GM13977 (cell line): ENCODE measurements at regions not wholly inside any gene's neighbourhood (a gene's known extent, or its start where the extent isn't known, plus 50 kb on each side); places are given as distances from the start of the nearest gene placed in this dataset.

Experiments
- DNase-seq: peaks from one replicate; pipeline ENCODE4 v3.0.0; 2012; ENCODE audit warnings: low spot score
- in situ Hi-C: fragments of 300-500 bp; cut with MboI; formaldehyde crosslinking; loops from one replicate; pipeline ENCODE4 v1.12.0; 2022; ENCODE audit warnings: low sequenced_read_pairs, low pct_unique_long_range_greater_than_20kb, mixed read lengths, inconsistent platforms; ENCODE audit not compliant: unreplicated experiment
- TF ChIP-seq, protein P1 (sequence below): IDR thresholded peaks from 2 replicates; pipeline ENCODE4 v1.5.1; 2012; ENCODE audit warnings: mild to moderate bottlenecking, control low read depth; ENCODE audit not compliant: insufficient read depth; ENCODE audit errors: extremely low read depth, missing control alignments

DNA sequence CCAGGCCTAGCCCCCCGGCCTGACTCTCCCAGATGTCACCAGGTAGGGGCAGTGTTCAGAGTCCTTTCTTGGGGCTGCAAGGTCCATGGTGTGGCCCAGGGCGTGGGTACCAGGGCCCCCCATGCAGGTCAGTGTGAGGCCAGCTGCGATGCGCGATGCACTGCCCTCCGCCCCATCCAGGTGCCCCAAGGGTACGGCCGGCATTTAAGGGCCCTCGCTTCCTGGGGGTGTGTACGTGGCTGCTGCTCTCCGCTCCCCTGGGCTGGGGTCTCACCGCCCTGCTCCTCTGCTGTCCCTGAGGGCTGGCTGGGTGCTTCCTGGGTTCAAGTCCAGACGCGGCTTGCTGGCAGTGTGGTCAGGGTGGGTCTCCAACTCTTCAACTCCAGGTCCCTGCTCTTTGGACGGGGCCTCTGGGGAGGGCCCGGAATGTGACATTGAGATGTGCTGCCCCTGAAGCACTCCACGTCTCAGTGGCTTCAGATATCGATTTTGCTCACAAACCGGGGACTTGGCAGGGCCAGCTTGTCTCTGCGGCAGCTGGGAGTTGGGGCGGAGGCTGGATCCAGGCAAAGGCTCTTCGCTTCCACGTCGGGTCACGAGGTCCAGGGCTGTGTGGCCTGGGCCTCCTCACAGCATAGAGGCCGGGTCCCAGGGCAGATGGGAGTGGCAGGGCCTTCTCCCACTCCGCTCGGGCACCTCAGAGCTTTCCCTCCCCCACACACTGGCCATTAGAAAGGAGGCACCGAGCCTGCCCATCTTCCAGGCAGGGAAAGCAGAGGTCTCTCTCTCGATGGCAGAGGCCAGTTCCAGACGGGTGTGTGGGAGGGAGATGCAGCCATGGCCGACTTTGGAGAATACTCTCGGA, 93.2 kb downstream of the UNCX start:
- no peak for DNase-seq
- TF ChIP-seq, protein P1, sequence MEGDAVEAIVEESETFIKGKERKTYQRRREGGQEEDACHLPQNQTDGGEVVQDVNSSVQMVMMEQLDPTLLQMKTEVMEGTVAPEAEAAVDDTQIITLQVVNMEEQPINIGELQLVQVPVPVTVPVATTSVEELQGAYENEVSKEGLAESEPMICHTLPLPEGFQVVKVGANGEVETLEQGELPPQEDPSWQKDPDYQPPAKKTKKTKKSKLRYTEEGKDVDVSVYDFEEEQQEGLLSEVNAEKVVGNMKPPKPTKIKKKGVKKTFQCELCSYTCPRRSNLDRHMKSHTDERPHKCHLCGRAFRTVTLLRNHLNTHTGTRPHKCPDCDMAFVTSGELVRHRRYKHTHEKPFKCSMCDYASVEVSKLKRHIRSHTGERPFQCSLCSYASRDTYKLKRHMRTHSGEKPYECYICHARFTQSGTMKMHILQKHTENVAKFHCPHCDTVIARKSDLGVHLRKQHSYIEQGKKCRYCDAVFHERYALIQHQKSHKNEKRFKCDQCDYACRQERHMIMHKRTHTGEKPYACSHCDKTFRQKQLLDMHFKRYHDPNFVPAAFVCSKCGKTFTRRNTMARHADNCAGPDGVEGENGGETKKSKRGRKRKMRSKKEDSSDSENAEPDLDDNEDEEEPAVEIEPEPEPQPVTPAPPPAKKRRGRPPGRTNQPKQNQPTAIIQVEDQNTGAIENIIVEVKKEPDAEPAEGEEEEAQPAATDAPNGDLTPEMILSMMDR = no peak
- in situ Hi-C loops = no loop called here

DNA sequence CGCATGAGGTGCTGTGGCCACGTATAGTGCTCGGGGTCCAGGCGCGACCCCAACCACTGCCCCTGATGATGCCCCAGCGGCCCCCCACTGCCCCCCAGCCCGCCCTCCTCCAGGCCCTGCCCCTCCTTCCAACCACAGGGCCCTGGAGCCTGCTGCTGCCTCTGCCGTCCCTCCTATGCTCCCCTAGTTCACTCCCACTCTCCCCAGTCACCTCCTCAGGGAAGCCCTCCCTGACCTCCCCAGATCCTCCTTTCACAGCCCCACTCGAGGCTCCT, 93.8 kb downstream of the UNCX start:
- TF ChIP-seq, protein P1 = no peak
- no peak for DNase-seq
- in situ Hi-C loops = no loop called here

DNA sequence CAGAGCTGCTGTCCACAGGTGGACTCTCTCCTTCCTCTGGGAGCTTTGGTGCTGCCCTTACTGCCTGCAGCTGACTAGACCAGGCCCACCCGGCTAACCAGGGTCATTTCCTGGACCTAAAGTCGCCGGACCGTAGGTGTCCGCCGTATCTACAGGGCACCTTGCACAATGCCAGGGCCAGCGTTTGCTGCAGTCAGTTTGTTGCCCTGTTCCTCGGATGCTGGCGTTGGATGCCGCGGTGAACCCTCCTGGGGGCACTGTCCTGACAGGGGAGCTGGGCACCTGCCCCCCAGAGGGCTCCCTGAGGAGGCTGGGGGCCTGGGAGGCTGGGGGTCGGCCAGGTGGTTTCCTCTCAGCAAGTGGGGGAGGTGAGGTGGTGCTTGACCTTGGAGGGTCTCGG, 96.6 kb downstream of the UNCX start:
- TF ChIP-seq, protein P1 = no peak
- in situ Hi-C loops = no loop called here
- DNase-seq = no peak

DNA sequence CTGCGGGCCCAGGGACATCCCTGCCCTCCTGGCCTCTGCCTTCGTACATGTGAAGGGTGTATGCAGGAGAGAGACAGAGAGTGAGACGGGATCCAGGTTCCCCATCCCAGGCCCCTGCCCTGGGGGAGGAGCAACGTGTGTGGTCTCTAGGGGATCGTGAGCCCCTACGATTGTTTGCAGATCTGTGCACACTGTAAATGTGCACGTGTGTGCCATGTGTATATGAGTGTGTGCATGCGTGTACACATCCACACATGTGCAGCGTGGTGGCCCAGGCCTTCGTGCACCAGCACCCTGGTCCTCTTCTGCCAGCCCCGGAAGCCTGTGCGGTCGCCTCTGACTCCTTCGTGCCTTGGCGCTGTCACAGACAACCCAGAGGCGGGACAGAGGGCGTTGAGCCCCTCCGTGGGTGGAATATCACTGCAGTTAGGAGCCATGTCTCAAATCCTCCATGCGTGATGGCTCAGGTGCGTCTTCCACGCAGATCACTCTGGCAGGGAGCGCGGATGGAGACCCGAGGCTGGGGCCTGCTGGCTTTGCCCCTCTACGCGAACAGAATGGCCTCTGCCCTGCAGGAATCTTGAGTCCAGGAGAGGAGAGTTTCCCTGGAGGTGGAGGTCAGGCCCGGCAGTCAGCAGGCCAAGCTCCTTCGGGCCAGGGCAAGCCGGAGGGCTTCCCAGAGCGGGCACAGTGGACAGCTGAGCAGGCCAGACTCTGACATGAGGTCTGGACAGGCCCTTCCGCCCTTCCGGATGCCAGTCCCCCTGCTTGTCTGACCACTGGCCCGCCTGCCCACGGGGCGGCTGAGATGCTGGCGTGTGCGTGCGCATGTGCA, 97.5 kb downstream of the UNCX start:
- TF ChIP-seq, protein P1 = no peak
- in situ Hi-C loops = no loop called here
- no peak for DNase-seq

DNA sequence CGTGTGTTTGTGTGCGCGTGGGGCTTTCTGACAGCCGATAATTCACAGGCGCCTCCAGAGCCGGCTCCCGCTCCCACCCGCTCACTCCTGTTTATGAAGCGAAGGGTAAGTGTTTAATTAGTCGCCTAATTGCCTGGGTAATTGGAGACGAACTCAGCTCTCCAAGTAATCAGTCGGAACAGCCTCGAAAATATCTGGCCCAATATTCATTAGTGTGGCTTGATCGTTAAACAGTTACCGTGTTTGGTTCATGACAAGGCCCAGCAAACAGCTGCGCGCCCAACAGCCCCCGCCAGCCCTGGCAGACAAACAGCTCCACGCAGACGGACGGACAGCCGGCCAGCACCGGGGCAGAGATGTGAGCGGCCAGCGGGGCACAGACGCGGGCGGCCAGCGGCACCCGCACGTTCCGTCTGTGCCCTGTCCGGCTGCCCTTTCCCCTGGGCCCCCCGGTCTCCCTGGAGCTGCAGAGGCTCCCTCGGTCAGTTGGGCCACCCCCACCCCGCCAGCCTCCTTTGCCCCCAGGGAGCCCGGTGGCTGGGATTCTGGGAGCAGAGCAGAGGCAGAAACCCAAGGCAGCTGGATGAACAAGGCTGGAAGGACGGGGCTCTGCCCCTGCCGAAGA, 98.2 kb downstream of the UNCX start:
- in situ Hi-C loops = no loop called here
- TF ChIP-seq, protein P1 = no peak
- no peak for DNase-seq

DNA sequence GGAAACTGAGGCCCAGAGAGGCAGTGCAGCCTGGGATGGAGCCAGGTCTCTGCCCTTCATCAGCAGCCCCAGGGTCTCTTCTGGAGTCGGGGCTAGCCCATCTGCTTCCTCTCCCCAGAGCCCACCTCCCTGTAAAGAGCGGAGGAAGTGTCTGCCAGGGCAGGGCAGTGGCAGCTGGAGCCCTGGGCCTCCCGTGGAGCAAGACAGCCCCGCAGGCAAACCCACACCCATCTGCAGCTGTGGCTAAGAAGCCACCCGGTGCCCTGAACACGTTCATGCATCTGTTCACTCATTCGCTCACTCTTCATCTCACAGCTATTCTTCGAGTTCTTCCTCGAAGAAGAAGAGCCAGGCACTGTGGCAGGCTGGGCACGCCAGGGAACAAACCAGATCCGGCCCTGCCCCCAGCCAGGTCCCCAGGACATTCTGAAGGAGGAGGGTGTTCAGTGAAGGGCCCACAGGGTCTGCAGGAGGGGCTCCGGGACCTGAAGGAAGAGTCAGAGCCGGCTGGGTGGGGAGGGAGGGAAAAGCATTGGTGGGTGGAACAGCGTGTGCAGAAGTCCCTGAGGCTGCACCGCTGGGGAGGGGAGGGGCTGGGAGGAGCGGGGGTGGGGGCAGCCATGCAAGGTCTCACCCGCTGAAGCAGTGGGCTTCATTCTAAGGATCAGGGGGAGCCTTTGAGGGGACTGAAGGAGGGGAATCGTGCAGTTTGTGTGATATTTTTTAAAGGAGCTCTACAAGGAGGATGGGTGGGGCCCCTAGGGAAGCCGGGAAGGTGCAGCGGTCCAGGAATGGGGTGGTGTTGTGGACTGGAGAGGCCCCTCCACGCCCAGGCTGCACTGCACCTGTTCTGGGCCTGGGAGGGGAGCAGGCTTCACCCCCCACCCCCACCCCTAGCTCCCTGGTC, 99.1 kb downstream of the UNCX start:
- in situ Hi-C loops = no loop called here
- no peak for DNase-seq
- TF ChIP-seq, protein P1 = no peak
